ENCODE measurements at regions not wholly inside any gene's neighbourhood (a gene's known extent, or its start where the extent isn't known, plus 50 kb on each side); places are given as distances from the start of the nearest gene placed in this dataset.

- TF ChIP-seq ZSCAN20 (CRISPR knock-in tag; IDR thresholded peaks at IDR 0.05; ENCODE audit: borderline replicate concordance) (no peak), CAMTA2 (CRISPR knock-in tag; IDR thresholded peaks at IDR 0.05; ENCODE audit: borderline replicate concordance) (no peak), FOXJ3 (CRISPR knock-in tag; IDR thresholded peaks at IDR 0.05; ENCODE audit: borderline replicate concordance) (no peak), ZNF768 (CRISPR knock-in tag; IDR thresholded peaks at IDR 0.05) (no peak), CTCF (CRISPR knock-in tag; IDR thresholded peaks at IDR 0.05) (no peak)
Observed at GRCh38 chr1:101299141-101299540, 62.3 kb downstream of the S1PR1 start.

Data from HepG2 (cell line).